SH-SY5Y (cell line): ENCODE measurements at regions not wholly inside any gene's neighbourhood (a gene's known extent, or its start where the extent isn't known, plus 50 kb on each side); places are given as distances from the start of the nearest gene placed in this dataset.

Experiments used
- GATA2 ChIP-seq: IDR thresholded peaks from 2 replicates; pipeline ENCODE4 v1.6.1; 2011; ENCODE audit warnings: mild to moderate bottlenecking, low read depth, low read length
- GATA3 ChIP-seq: IDR thresholded peaks from 2 replicates; pipeline ENCODE4 v1.6.1; 2011; ENCODE audit warnings: low read depth, mild to moderate bottlenecking, low read length, moderate library complexity

GRCh38 chr2:194999771-195000170 lies 657.3 kb upstream of the SLC39A10 start:
- TF ChIP-seq GATA3 (no peak), GATA2 (no peak)

- TF ChIP-seq GATA3 (no peak), GATA2 (no peak)
These were observed 664.4 kb upstream of the SLC39A10 start for GRCh38 chr2:194992648-194993047.

- TF ChIP-seq GATA2 (no peak), GATA3 (no peak)
These were observed 671.8 kb upstream of the SLC39A10 start for GRCh38 chr2:194985258-194985657.

GRCh38 chr2:194962254-194962653 lies 694.8 kb upstream of the SLC39A10 start:
- TF ChIP-seq GATA2 (no peak), GATA3 (no peak)

- TF ChIP-seq GATA2 (no peak), GATA3 (no peak)
These were observed 702.8 kb upstream of the SLC39A10 start for GRCh38 chr2:194954218-194954617.

GRCh38 chr2:194946826-194947225 lies 710.2 kb upstream of the SLC39A10 start:
- no peak for TF ChIP-seq GATA3
- no peak for TF ChIP-seq GATA2

GRCh38 chr2:194938066-194938465 lies 719.0 kb upstream of the SLC39A10 start:
- TF ChIP-seq GATA3 (no peak), GATA2 (no peak)

- TF ChIP-seq GATA2 (no peak), GATA3 (no peak)
These were observed 729.5 kb upstream of the SLC39A10 start for GRCh38 chr2:194927489-194927888.

GRCh38 chr2:194926873-194927272 lies 730.2 kb upstream of the SLC39A10 start:
- TF ChIP-seq GATA3 (no peak), GATA2 (no peak)

- TF ChIP-seq GATA2 (no peak), GATA3 (no peak)
These were observed 731.3 kb upstream of the SLC39A10 start for GRCh38 chr2:194925742-194926141.

- TF ChIP-seq GATA2 (no peak), GATA3 (no peak)
These were observed 739.5 kb upstream of the SLC39A10 start for GRCh38 chr2:194917519-194917918.

GRCh38 chr2:194915485-194915884 lies 741.5 kb upstream of the SLC39A10 start:
- no peak for TF ChIP-seq GATA2
- no peak for TF ChIP-seq GATA3

- TF ChIP-seq GATA3 (no peak), GATA2 (no peak)
These were observed 749.5 kb upstream of the SLC39A10 start for GRCh38 chr2:194907569-194907968.

- no peak for TF ChIP-seq GATA3
- TF ChIP-seq GATA2 = no peak
These were observed 760.2 kb upstream of the SLC39A10 start for GRCh38 chr2:194896871-194897270.

GRCh38 chr2:194883711-194884110 lies 773.3 kb upstream of the SLC39A10 start:
- TF ChIP-seq GATA3 (no peak), GATA2 (no peak)

GRCh38 chr2:194870974-194871535 lies 786.0 kb upstream of the SLC39A10 start:
- TF ChIP-seq GATA2 (no peak), GATA3 (no peak)
